SK-N-SH (cell line): ENCODE measurements at regions not wholly inside any gene's neighbourhood (a gene's known extent, or its start where the extent isn't known, plus 50 kb on each side); places are given as distances from the start of the nearest gene placed in this dataset.

ENCODE experiments used
- EP300 ChIP-seq, 2 experiments: IDR thresholded peaks; 2 replicates each; pipeline versions ENCODE4 v1.4.0 to v1.6.1; 2012; ENCODE audit warnings: borderline replicate concordance in 1 of 2, low read depth in 1 of 2, low read length in 1 of 2
- EZH2phosphoT487 ChIP-seq: fragments of 200-600 bp; sonication (generic); IDR thresholded peaks from 2 replicates; pipeline ENCODE4 v1.6.1; 2017; ENCODE audit warnings: low read depth, mixed run types, mild to moderate bottlenecking, antibody characterized with exemption, moderate library complexity, borderline replicate concordance
- FOXJ3 ChIP-seq: sonication (generic); formaldehyde crosslinking; IDR thresholded peaks from 2 replicates; pipeline ENCODE4 v1.5.1; 2020; ENCODE audit warnings: mild to moderate bottlenecking, missing genetic modification reagents
- GABPA ChIP-seq: IDR thresholded peaks from 2 replicates; pipeline ENCODE4 v1.4.0; 2012; ENCODE audit warnings: low read depth, mild to moderate bottlenecking
- POLR2AphosphoS5 ChIP-seq: IDR thresholded peaks from 2 replicates; pipeline ENCODE4 v1.6.1; 2012; ENCODE audit warnings: low read depth, low read length
- RAD21 ChIP-seq: IDR thresholded peaks from 2 replicates; pipeline ENCODE4 v1.6.1; 2012; ENCODE audit warnings: mild to moderate bottlenecking, low read length
- RFX5 ChIP-seq: IDR thresholded peaks from 2 replicates; pipeline ENCODE4 v1.6.1; 2012; ENCODE audit warnings: mild to moderate bottlenecking, improper control_type of control experiment, low read length
- RXRA ChIP-seq: IDR thresholded peaks from 2 replicates; pipeline ENCODE4 v1.4.0; 2012; ENCODE audit warnings: low read depth, mild to moderate bottlenecking, borderline replicate concordance
- SIN3A ChIP-seq: IDR thresholded peaks from 2 replicates; pipeline ENCODE4 v1.6.1; 2012; ENCODE audit warnings: low read depth, mild to moderate bottlenecking, low read length, moderate library complexity, borderline replicate concordance
- TF ChIP-seq, protein P1 (sequence below): fragments of 200-600 bp; sonication (generic); IDR thresholded peaks from 2 replicates; pipeline ENCODE4 v1.6.1; 2017; ENCODE audit warnings: antibody characterized with exemption, mild to moderate bottlenecking, moderate library complexity
- TF ChIP-seq, protein P2 (sequence below): IDR thresholded peaks from 2 replicates; pipeline ENCODE4 v1.4.0; 2012; ENCODE audit warnings: low read depth
- TF ChIP-seq, protein P3 (sequence below): fragments of 150-350 bp; IDR thresholded peaks from 2 replicates; pipeline ENCODE4 v1.6.1; 2017; ENCODE audit warnings: antibody characterized with exemption, low read length, low read depth, borderline replicate concordance

DNA sequence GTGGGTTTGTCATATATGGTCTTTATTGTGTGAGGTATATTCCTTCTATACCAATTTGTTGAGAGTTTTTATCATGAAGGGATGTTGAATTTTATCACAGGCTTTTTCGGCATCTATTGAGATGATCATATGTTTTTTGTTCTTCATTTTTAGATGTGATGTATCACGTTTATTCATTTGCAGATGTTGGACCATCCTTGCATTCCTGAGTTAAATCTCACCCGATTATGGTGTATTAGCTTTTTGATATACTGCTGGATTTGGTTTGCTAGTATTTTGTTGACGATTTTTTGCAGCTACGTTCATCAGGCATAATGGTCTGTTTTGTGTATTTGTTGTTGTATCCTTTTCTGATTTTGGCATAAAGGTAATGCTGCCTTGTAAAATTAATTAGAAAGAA is 311.0 kb downstream of the PTEN start:
- TF ChIP-seq RFX5 (no peak), RAD21 (no peak), FOXJ3 (CRISPR knock-in tag) (no peak), EZH2phosphoT487 (no peak), POLR2AphosphoS5 (no peak), SIN3A (no peak), GABPA (no peak), EP300 (IDR thresholded peaks at IDR 0.05; ENCODE audit: borderline replicate concordance in 1 of 2, low read depth in 1 of 2, low read length in 1 of 2) (no peak), RXRA (no peak)
- TF ChIP-seq, protein P1, sequence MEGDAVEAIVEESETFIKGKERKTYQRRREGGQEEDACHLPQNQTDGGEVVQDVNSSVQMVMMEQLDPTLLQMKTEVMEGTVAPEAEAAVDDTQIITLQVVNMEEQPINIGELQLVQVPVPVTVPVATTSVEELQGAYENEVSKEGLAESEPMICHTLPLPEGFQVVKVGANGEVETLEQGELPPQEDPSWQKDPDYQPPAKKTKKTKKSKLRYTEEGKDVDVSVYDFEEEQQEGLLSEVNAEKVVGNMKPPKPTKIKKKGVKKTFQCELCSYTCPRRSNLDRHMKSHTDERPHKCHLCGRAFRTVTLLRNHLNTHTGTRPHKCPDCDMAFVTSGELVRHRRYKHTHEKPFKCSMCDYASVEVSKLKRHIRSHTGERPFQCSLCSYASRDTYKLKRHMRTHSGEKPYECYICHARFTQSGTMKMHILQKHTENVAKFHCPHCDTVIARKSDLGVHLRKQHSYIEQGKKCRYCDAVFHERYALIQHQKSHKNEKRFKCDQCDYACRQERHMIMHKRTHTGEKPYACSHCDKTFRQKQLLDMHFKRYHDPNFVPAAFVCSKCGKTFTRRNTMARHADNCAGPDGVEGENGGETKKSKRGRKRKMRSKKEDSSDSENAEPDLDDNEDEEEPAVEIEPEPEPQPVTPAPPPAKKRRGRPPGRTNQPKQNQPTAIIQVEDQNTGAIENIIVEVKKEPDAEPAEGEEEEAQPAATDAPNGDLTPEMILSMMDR: no peak
- TF ChIP-seq, protein P2, sequence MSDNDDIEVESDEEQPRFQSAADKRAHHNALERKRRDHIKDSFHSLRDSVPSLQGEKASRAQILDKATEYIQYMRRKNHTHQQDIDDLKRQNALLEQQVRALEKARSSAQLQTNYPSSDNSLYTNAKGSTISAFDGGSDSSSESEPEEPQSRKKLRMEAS: no peak
- TF ChIP-seq, protein P3, sequence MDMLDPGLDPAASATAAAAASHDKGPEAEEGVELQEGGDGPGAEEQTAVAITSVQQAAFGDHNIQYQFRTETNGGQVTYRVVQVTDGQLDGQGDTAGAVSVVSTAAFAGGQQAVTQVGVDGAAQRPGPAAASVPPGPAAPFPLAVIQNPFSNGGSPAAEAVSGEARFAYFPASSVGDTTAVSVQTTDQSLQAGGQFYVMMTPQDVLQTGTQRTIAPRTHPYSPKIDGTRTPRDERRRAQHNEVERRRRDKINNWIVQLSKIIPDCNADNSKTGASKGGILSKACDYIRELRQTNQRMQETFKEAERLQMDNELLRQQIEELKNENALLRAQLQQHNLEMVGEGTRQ: no peak
